ENCODE measurements at regions not wholly inside any gene's neighbourhood (a gene's known extent, or its start where the extent isn't known, plus 50 kb on each side); places are given as distances from the start of the nearest gene placed in this dataset.

DNA sequence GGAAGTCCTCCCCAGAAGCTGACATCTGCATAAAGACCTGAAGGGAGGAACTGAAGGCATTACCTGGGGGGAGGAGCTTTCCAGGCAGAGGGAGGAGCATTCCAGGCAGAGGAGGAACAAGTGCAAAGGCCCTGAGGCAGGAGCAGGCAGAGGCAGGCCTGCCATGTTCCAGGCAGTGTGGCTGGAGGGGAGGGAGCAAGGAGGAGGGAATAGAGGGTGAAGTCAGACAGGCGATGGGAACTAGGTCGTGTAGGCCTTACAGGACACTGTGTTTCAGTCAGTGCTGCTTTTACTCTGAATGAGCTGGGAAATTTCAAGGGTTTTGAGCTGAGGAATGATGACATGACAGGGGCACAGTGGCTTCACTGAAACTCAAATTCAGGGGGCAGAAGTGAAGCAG is 292.7 kb downstream of the BCOR start:
- Histone ChIP-seq H3K9ac (ENCODE audit: control insufficient read depth, extremely low read depth, insufficient read depth, low read length) (no peak overlapping the region), H3K27me3 (ENCODE audit: control insufficient read depth, extremely low read depth, insufficient read depth, low read length) (no peaks in the 10 kb centered on the region), H3K4me1 (ENCODE audit: control insufficient read depth, extremely low read depth, insufficient read depth, low read length) (peaks cover 6% of the 10 kb centered on the region), H3K4me2 (ENCODE audit: control insufficient read depth, extremely low read depth, insufficient read depth, low read depth, low read length) (no peak overlapping the region), H3K9me1 (ENCODE audit: control insufficient read depth, extremely low read depth, insufficient read depth, low read length) (no peaks in the 10 kb centered on the region), H3K4me3 (ENCODE audit: control insufficient read depth in 2 of 3, extremely low read depth in 1 of 3, insufficient read depth in 2 of 3, low read depth in 1 of 3, low read length in 3 of 3) (no peak overlapping the region), H4K20me1 (ENCODE audit: control insufficient read depth, extremely low read depth, insufficient read depth, low read length) (no peaks in the 10 kb centered on the region), H3K79me2 (ENCODE audit: control insufficient read depth, insufficient read depth, low read length) (no peaks in the 10 kb centered on the region), H3K36me3 (ENCODE audit: control insufficient read depth in 2 of 2, extremely low read depth in 1 of 2, insufficient read depth in 2 of 2, low read length in 2 of 2) (no peaks in the 10 kb centered on the region), H3K9me3 (ENCODE audit: control insufficient read depth, low read depth, low read length) (no peaks in the 10 kb centered on the region), H3K27ac (ENCODE audit: control insufficient read depth, insufficient read depth, low read length) (no peak overlapping the region), H2AFZ (ENCODE audit: control insufficient read depth, low read length) (no peak overlapping the region)
- dilution Hi-C loops (cut with MboI; ENCODE audit: extremely low pct_ligation_motif_present, low sequenced_read_pairs) = no loop called here
- FAIRE-seq (peak; percentile 17), DNase-seq (ENCODE audit: low read depth, low spot score) (peak; percentile 11)
- TF ChIP-seq, protein P1, sequence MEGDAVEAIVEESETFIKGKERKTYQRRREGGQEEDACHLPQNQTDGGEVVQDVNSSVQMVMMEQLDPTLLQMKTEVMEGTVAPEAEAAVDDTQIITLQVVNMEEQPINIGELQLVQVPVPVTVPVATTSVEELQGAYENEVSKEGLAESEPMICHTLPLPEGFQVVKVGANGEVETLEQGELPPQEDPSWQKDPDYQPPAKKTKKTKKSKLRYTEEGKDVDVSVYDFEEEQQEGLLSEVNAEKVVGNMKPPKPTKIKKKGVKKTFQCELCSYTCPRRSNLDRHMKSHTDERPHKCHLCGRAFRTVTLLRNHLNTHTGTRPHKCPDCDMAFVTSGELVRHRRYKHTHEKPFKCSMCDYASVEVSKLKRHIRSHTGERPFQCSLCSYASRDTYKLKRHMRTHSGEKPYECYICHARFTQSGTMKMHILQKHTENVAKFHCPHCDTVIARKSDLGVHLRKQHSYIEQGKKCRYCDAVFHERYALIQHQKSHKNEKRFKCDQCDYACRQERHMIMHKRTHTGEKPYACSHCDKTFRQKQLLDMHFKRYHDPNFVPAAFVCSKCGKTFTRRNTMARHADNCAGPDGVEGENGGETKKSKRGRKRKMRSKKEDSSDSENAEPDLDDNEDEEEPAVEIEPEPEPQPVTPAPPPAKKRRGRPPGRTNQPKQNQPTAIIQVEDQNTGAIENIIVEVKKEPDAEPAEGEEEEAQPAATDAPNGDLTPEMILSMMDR (optimal IDR thresholded peaks at IDR 0.05 in 1 of 3, IDR thresholded peaks at IDR 0.05 in 1 of 3, conservative IDR thresholded peaks at IDR 0.05 in 1 of 3; ENCODE audit: extremely low read depth in 1 of 3, insufficient read depth in 2 of 3, low read length in 3 of 3) = no peak
- no peak for TF ChIP-seq EZH2 (IDR thresholded peaks at IDR 0.05; ENCODE audit: low read length)

DNA sequence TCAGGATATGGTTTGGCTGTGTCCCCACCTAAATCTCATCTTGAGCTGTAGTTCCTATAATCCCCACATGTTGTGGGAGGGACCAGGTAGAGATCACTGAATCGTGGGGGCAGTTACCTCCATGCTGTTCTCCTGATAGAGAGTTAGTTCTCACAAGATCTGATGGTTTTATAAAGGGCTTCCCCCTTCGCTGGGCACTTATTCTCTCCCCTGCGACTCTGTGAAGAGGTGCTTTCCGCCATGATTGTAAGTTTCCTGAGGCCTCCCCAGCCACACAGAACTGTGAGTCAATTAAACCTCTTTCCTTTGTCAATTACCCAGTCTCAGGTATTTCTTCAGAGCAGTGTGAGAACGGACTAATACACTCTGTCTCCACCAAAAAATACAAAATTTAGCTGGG is 291.9 kb downstream of the BCOR start:
- Histone ChIP-seq H3K4me1 (ENCODE audit: control insufficient read depth, extremely low read depth, insufficient read depth, low read length) (peaks cover 6% of the 10 kb centered on the region), H2AFZ (ENCODE audit: control insufficient read depth, low read length) (no peak overlapping the region), H3K9me1 (ENCODE audit: control insufficient read depth, extremely low read depth, insufficient read depth, low read length) (no peaks in the 10 kb centered on the region), H3K9ac (ENCODE audit: control insufficient read depth, extremely low read depth, insufficient read depth, low read length) (no peak overlapping the region), H3K4me3 (ENCODE audit: control insufficient read depth in 2 of 3, extremely low read depth in 1 of 3, insufficient read depth in 2 of 3, low read depth in 1 of 3, low read length in 3 of 3) (no peak overlapping the region), H3K79me2 (ENCODE audit: control insufficient read depth, insufficient read depth, low read length) (no peaks in the 10 kb centered on the region), H3K9me3 (ENCODE audit: control insufficient read depth, low read depth, low read length) (no peaks in the 10 kb centered on the region), H3K27ac (ENCODE audit: control insufficient read depth, insufficient read depth, low read length) (no peak overlapping the region), H3K4me2 (ENCODE audit: control insufficient read depth, extremely low read depth, insufficient read depth, low read depth, low read length) (no peak overlapping the region), H3K36me3 (ENCODE audit: control insufficient read depth in 2 of 2, extremely low read depth in 1 of 2, insufficient read depth in 2 of 2, low read length in 2 of 2) (no peaks in the 10 kb centered on the region), H4K20me1 (ENCODE audit: control insufficient read depth, extremely low read depth, insufficient read depth, low read length) (no peaks in the 10 kb centered on the region), H3K27me3 (ENCODE audit: control insufficient read depth, extremely low read depth, insufficient read depth, low read length) (no peaks in the 10 kb centered on the region)
- no peak for FAIRE-seq
- no peak for DNase-seq (ENCODE audit: low read depth, low spot score)
- dilution Hi-C loops (cut with MboI; ENCODE audit: extremely low pct_ligation_motif_present, low sequenced_read_pairs) = no loop called here
- TF ChIP-seq EZH2 (IDR thresholded peaks at IDR 0.05; ENCODE audit: low read length) = no peak
- TF ChIP-seq, protein P1 (optimal IDR thresholded peaks at IDR 0.05 in 1 of 3, IDR thresholded peaks at IDR 0.05 in 1 of 3, conservative IDR thresholded peaks at IDR 0.05 in 1 of 3; ENCODE audit: extremely low read depth in 1 of 3, insufficient read depth in 2 of 3, low read length in 3 of 3) = no peak

Data from keratinocyte (primary cell).